ENCODE measurements at regions not wholly inside any gene's neighbourhood (a gene's known extent, or its start where the extent isn't known, plus 50 kb on each side); places are given as distances from the start of the nearest gene placed in this dataset.

GRCh38 chr13:109372666-109373065 is 413.7 kb downstream of the IRS2 start:
- Mint-ChIP-seq H3K9me3 (no peaks in the 10 kb centered on the region), H3K4me3 (no peak overlapping the region), H3K36me3 (ENCODE audit: low read depth) (no peaks in the 10 kb centered on the region), H3K4me1 (no peaks in the 10 kb centered on the region), H3K27me3 (no peaks in the 10 kb centered on the region), H3K27ac (no peak overlapping the region)
- ChIA-PET CTCF (no interaction called here), POLR2A (no interaction called here)
- DNase-seq, result no peak

GRCh38 chr13:109371066-109371465 is 415.3 kb downstream of the IRS2 start:
- POLR2A ChIA-PET, result no interaction called here
- Mint-ChIP-seq H3K4me3 (no peak overlapping the region), H3K4me1 (no peaks in the 10 kb centered on the region), H3K9me3 (no peaks in the 10 kb centered on the region), H3K36me3 (ENCODE audit: low read depth) (no peaks in the 10 kb centered on the region), H3K27ac (no peak overlapping the region), H3K27me3 (no peaks in the 10 kb centered on the region)
- CTCF ChIA-PET, result no interaction called here
- DNase-seq, result no peak

- POLR2A ChIA-PET, result no interaction called here
- Mint-ChIP-seq H3K27ac (no peak overlapping the region), H3K9me3 (no peaks in the 10 kb centered on the region), H3K36me3 (ENCODE audit: low read depth) (no peaks in the 10 kb centered on the region), H3K4me1 (no peaks in the 10 kb centered on the region), H3K27me3 (no peaks in the 10 kb centered on the region), H3K4me3 (no peak overlapping the region)
- CTCF ChIA-PET, result no interaction called here
- DNase-seq, result no peak
Observed at GRCh38 chr13:109370496-109370895, 415.9 kb downstream of the IRS2 start.

- CTCF ChIA-PET, result no interaction called here
- no peak overlapping the region for H3K4me3 Mint-ChIP-seq
- no peak for DNase-seq
- no peak overlapping the region for H3K27ac Mint-ChIP-seq
- POLR2A ChIA-PET, result no interaction called here
- H3K36me3 Mint-ChIP-seq (ENCODE audit: low read depth), result no peaks in the 10 kb centered on the region
- H3K4me1 Mint-ChIP-seq, result no peaks in the 10 kb centered on the region
- H3K27me3 Mint-ChIP-seq, result no peaks in the 10 kb centered on the region
- peaks cover 2% of the 10 kb centered on the region for H3K9me3 Mint-ChIP-seq
Observed at GRCh38 chr13:109369353-109370052, 416.9 kb downstream of the IRS2 start.

- H3K9me3 Mint-ChIP-seq, result peaks cover 2% of the 10 kb centered on the region
Observed at GRCh38 chr13:109368230-109368629, 418.2 kb downstream of the IRS2 start.

GRCh38 chr13:109366525-109366924 is 419.9 kb downstream of the IRS2 start:
- Mint-ChIP-seq H3K36me3 (ENCODE audit: low read depth) (no peaks in the 10 kb centered on the region), H3K27me3 (no peaks in the 10 kb centered on the region), H3K4me1 (no peaks in the 10 kb centered on the region), H3K4me3 (no peak overlapping the region), H3K27ac (no peak overlapping the region), H3K9me3 (peaks cover 2% of the 10 kb centered on the region)
- ChIA-PET POLR2A (no interaction called here), CTCF (no interaction called here)
- DNase-seq, result no peak

More at GRCh38 chr13:109368230-109368629, 418.2 kb downstream of the IRS2 start:
- ChIA-PET CTCF (no interaction called here), POLR2A (no interaction called here)
- Mint-ChIP-seq H3K4me1 (no peaks in the 10 kb centered on the region), H3K4me3 (no peak overlapping the region), H3K27me3 (no peaks in the 10 kb centered on the region), H3K27ac (no peak overlapping the region), H3K36me3 (ENCODE audit: low read depth) (no peaks in the 10 kb centered on the region)
- DNase-seq, result no peak

GRCh38 chr13:109363431-109363830 is 423.0 kb downstream of the IRS2 start:
- CTCF ChIA-PET, result no interaction called here
- POLR2A ChIA-PET, result no interaction called here
- Mint-ChIP-seq H3K4me1 (no peaks in the 10 kb centered on the region), H3K36me3 (ENCODE audit: low read depth) (no peaks in the 10 kb centered on the region), H3K9me3 (peaks cover 2% of the 10 kb centered on the region), H3K27ac (no peak overlapping the region), H3K27me3 (no peaks in the 10 kb centered on the region), H3K4me3 (no peak overlapping the region)
- DNase-seq, result no peak

- no peak for DNase-seq
- ChIA-PET CTCF (no interaction called here), POLR2A (no interaction called here)
- Mint-ChIP-seq H3K4me3 (no peak overlapping the region), H3K27ac (no peak overlapping the region), H3K9me3 (peaks cover 2% of the 10 kb centered on the region), H3K27me3 (no peaks in the 10 kb centered on the region), H3K4me1 (no peaks in the 10 kb centered on the region), H3K36me3 (ENCODE audit: low read depth) (no peaks in the 10 kb centered on the region)
Observed at GRCh38 chr13:109362616-109363015, 423.8 kb downstream of the IRS2 start.

- no peaks in the 10 kb centered on the region for H3K4me1 Mint-ChIP-seq
- ChIA-PET POLR2A (no interaction called here), CTCF (no interaction called here)
- H3K27me3 Mint-ChIP-seq, result no peaks in the 10 kb centered on the region
- H3K4me3 Mint-ChIP-seq, result no peak overlapping the region
- DNase-seq, result no peak
- H3K9me3 Mint-ChIP-seq, result peaks cover 2% of the 10 kb centered on the region
- no peak overlapping the region for H3K27ac Mint-ChIP-seq
- H3K36me3 Mint-ChIP-seq (ENCODE audit: low read depth), result no peaks in the 10 kb centered on the region
Observed at GRCh38 chr13:109361562-109362289, 424.7 kb downstream of the IRS2 start.

GRCh38 chr13:109357751-109358471 is 428.5 kb downstream of the IRS2 start:
- no peak overlapping the region for H3K4me3 Mint-ChIP-seq
- ChIA-PET POLR2A (no interaction called here), CTCF (no interaction called here)
- no peaks in the 10 kb centered on the region for H3K9me3 Mint-ChIP-seq
- no peaks in the 10 kb centered on the region for H3K36me3 Mint-ChIP-seq (ENCODE audit: low read depth)
- no peaks in the 10 kb centered on the region for H3K27me3 Mint-ChIP-seq
- H3K27ac Mint-ChIP-seq, result no peak overlapping the region
- DNase-seq, result no peak
- no peaks in the 10 kb centered on the region for H3K4me1 Mint-ChIP-seq

GRCh38 chr13:109355875-109356434 is 430.4 kb downstream of the IRS2 start:
- H3K36me3 Mint-ChIP-seq (ENCODE audit: low read depth), result no peaks in the 10 kb centered on the region
- no peak overlapping the region for H3K4me3 Mint-ChIP-seq
- CTCF ChIA-PET, result no interaction called here
- no peaks in the 10 kb centered on the region for H3K27me3 Mint-ChIP-seq
- no peaks in the 10 kb centered on the region for H3K9me3 Mint-ChIP-seq
- POLR2A ChIA-PET, result no interaction called here
- no peak for DNase-seq
- H3K27ac Mint-ChIP-seq, result no peak overlapping the region
- no peaks in the 10 kb centered on the region for H3K4me1 Mint-ChIP-seq

- POLR2A ChIA-PET, result no interaction called here
- no peak overlapping the region for H3K4me3 Mint-ChIP-seq
- no peaks in the 10 kb centered on the region for H3K36me3 Mint-ChIP-seq (ENCODE audit: low read depth)
Observed at GRCh38 chr13:109355166-109355565, 431.2 kb downstream of the IRS2 start.

GRCh38 chr13:109351236-109351635 is 435.1 kb downstream of the IRS2 start:
- H3K4me3 Mint-ChIP-seq, result no peak overlapping the region
- no peak for DNase-seq
- no peaks in the 10 kb centered on the region for H3K4me1 Mint-ChIP-seq
- POLR2A ChIA-PET, result no interaction called here
- H3K9me3 Mint-ChIP-seq, result no peaks in the 10 kb centered on the region
- H3K27ac Mint-ChIP-seq, result no peak overlapping the region
- CTCF ChIA-PET, result no interaction called here
- H3K36me3 Mint-ChIP-seq (ENCODE audit: low read depth), result no peaks in the 10 kb centered on the region
- H3K27me3 Mint-ChIP-seq, result no peaks in the 10 kb centered on the region

More at GRCh38 chr13:109355166-109355565, 431.2 kb downstream of the IRS2 start:
- CTCF ChIA-PET, result no interaction called here
- H3K27me3 Mint-ChIP-seq, result no peaks in the 10 kb centered on the region
- DNase-seq, result no peak
- H3K4me1 Mint-ChIP-seq, result no peaks in the 10 kb centered on the region
- H3K27ac Mint-ChIP-seq, result no peak overlapping the region
- no peaks in the 10 kb centered on the region for H3K9me3 Mint-ChIP-seq

Data from activated CD4-positive, alpha-beta memory T cell treated with anti-CD3 and anti-CD28 coated beads, Interleukin-2, amount 10 ng/mL, durations not matched to agents 7 days and 5 days (primary cell).